CD14-positive monocyte (primary cell): ENCODE measurements at regions not wholly inside any gene's neighbourhood (a gene's known extent, or its start where the extent isn't known, plus 50 kb on each side); places are given as distances from the start of the nearest gene placed in this dataset.

Source experiments
- DNase-seq, 3 donors: peaks; one replicate each; pipeline ENCODE4 v3.0.0-alpha.2; 2011 to 2022
- H2AFZ ChIP-seq: 2 replicates; pipeline ENCODE4 v1.6.0; 2012; ENCODE audit warnings: mild to moderate bottlenecking, low read depth, low read length, inconsistent platforms; ENCODE audit not compliant: insufficient read depth, poor library complexity, severe bottlenecking
- H3K27ac ChIP-seq, 2 donors: 1 replicate in 1 of 2; 2 replicates in 1 of 2; pipeline ENCODE4 v1.5.1; 2012 to 2013; ENCODE audit warnings: low read length in 2 of 2, control low read depth in 1 of 2, inconsistent platforms in 1 of 2, low read depth in 1 of 2, mild to moderate bottlenecking in 1 of 2
- H3K27me3 ChIP-seq, 2 donors: one replicate each; pipeline versions ENCODE4 v1.6.0 to v1.6.1; 2011 to 2013; ENCODE audit warnings: low read length in 2 of 2; ENCODE audit not compliant: control insufficient read depth in 2 of 2, insufficient read depth in 2 of 2
- H3K36me3 ChIP-seq, 2 donors: replicated peaks in 1 of 2; 1 replicate in 1 of 2; 2 replicates in 1 of 2; pipeline versions ENCODE4 v1.5.1 to v1.6.1; 2012 to 2013; ENCODE audit warnings: low read length in 2 of 2, control low read depth in 1 of 2, inconsistent platforms in 1 of 2, mild to moderate bottlenecking in 1 of 2; ENCODE audit not compliant: insufficient read depth in 2 of 2, control insufficient read depth in 1 of 2
- H3K4me1 ChIP-seq, 2 donors: 1 replicate in 1 of 2; 2 replicates in 1 of 2; pipeline versions ENCODE4 v1.5.1 to v1.6.1; 2012 to 2013; ENCODE audit warnings: low read length in 2 of 2, control low read depth in 1 of 2, inconsistent platforms in 1 of 2, mild to moderate bottlenecking in 1 of 2, moderate library complexity in 1 of 2; ENCODE audit not compliant: insufficient read depth in 2 of 2, control insufficient read depth in 1 of 2
- H3K4me2 ChIP-seq: replicated peaks from 2 replicates; pipeline ENCODE3; 2012; ENCODE audit warnings: low read length, moderate library complexity, mild to moderate bottlenecking; ENCODE audit not compliant: poor library complexity, severe bottlenecking; ENCODE audit errors: extremely low read depth
- H3K4me3 ChIP-seq, 3 experiments: fragments of 200-600 bp in 1 of 3; sonication (generic) in 1 of 3; replicated peaks in 1 of 3; 1 replicate in 2 of 3; 2 replicates in 1 of 3; pipeline ENCODE4 v1.5.1; 2011 to 2013; ENCODE audit warnings: low read length in 3 of 3, mild to moderate bottlenecking in 3 of 3, control low read depth in 2 of 3, low read depth in 2 of 3, inconsistent platforms in 1 of 3, moderate library complexity in 1 of 3
- H3K79me2 ChIP-seq: 2 replicates; pipeline ENCODE4 v1.6.0; 2012; ENCODE audit warnings: mild to moderate bottlenecking, control low read depth, inconsistent platforms, low read length, moderate library complexity; ENCODE audit not compliant: insufficient read depth
- H3K9ac ChIP-seq: 2 replicates; pipeline ENCODE4 v1.6.0; 2017; ENCODE audit warnings: low read length, mild to moderate bottlenecking; ENCODE audit not compliant: insufficient read depth, poor library complexity, severe bottlenecking
- H3K9me3 ChIP-seq, 2 donors: replicated peaks in 1 of 2; 1 replicate in 1 of 2; 2 replicates in 1 of 2; pipeline versions ENCODE4 v1.5.1 to v1.6.1; 2012 to 2013; ENCODE audit warnings: low read length in 2 of 2, control low read depth in 1 of 2; ENCODE audit not compliant: control insufficient read depth in 1 of 2, insufficient read depth in 1 of 2
- H4K20me1 ChIP-seq: 2 replicates; pipeline ENCODE4 v1.6.0; 2012; ENCODE audit warnings: mild to moderate bottlenecking, low read length, control low read depth, moderate library complexity; ENCODE audit not compliant: insufficient read depth
- H3K27ac Mint-ChIP-seq, 7 donors: one replicate each; pipeline ENCODE4 v1.8.0; 2020; ENCODE audit warnings: mild to moderate bottlenecking in 7 of 7, mixed read lengths in 7 of 7, moderate library complexity in 6 of 7, inconsistent platforms in 2 of 7
- H3K27me3 Mint-ChIP-seq, 3 donors: one replicate each; pipeline ENCODE4 v1.8.0; 2021 to 2022; ENCODE audit warnings: low read depth in 3 of 3, mild to moderate bottlenecking in 3 of 3, mixed read lengths in 3 of 3, moderate library complexity in 3 of 3, inconsistent platforms in 1 of 3
- H3K36me3 Mint-ChIP-seq, 2 donors: one replicate each; pipeline ENCODE4 v1.8.0; 2020; ENCODE audit warnings: mixed read lengths in 2 of 2, inconsistent platforms in 1 of 2, mild to moderate bottlenecking in 1 of 2
- H3K4me1 Mint-ChIP-seq: one replicate; pipeline ENCODE4 v1.8.0; 2020; ENCODE audit warnings: mild to moderate bottlenecking, mixed read lengths
- H3K4me3 Mint-ChIP-seq, 2 donors: one replicate each; pipeline ENCODE4 v1.8.0; 2020; ENCODE audit warnings: mild to moderate bottlenecking in 2 of 2, mixed read lengths in 2 of 2, moderate library complexity in 1 of 2
- H3K9me3 Mint-ChIP-seq, 7 donors: one replicate each; pipeline ENCODE4 v1.8.0; 2020 to 2022; ENCODE audit warnings: mixed read lengths in 7 of 7, mild to moderate bottlenecking in 6 of 7, moderate library complexity in 6 of 7, inconsistent platforms in 2 of 7
- CTCF ChIP-seq: fragments of 200-600 bp; IDR thresholded peaks from one replicate; pipeline ENCODE4 v1.8.0; 2022; ENCODE audit warnings: antibody characterized with exemption, mild to moderate bottlenecking
- WGBS: methylation state at CpG from one replicate; pipeline ENCODE4 v1.1.5; 2013; ENCODE audit warnings: missing lambda C conversion rate; ENCODE audit not compliant: insufficient coverage; 5-methylcytosine and 5-hydroxymethylcytosine counted together
- intact Hi-C, 2 donors: fragments of 100-400 bp; cut with micrococcal nuclease; formaldehyde crosslinking; loops; one replicate each; pipeline versions ENCODE4 v1.15.0 to v1.15.1; 2023

- Histone ChIP-seq H4K20me1 (no peaks in the 10 kb centered on the region), H3K27ac (peak overlapping the region in 1 of 2 donors; percentile 73), H3K4me3 (peak overlapping the region in 1 of 3 experiments; percentile 46), H3K36me3 (no peaks in the 10 kb centered on the region), H2AFZ (no peak overlapping the region), H3K79me2 (no peaks in the 10 kb centered on the region), H3K9me3 (no peaks in the 10 kb centered on the region), H3K27me3 (no peaks in the 10 kb centered on the region), H3K4me2 (peak overlapping the region; percentile 61), H3K9ac (no peak overlapping the region), H3K4me1 (peaks cover 39 to 52% of the 10 kb centered on the region in 2 donors)
- H3K36me3 Mint-ChIP-seq: no peaks in the 10 kb centered on the region
- H3K4me3 Mint-ChIP-seq: peak overlapping the region in 1 of 2 donors; percentile 75
- intact Hi-C loops: loop anchor here in 1 of 2 donors (2.0 to 10.0 kb wide), 2 partner anchors 49 to 127 kb away; partner anchors contain the start of gene KCNJ2
- H3K9me3 Mint-ChIP-seq: peaks cover 0 to 4% (median 2%) of the 10 kb centered on the region in 7 donors
- no CpG with 5 or more reads among the region's 1 CpG for WGBS
- no peaks in the 10 kb centered on the region for H3K27me3 Mint-ChIP-seq
- peaks cover 49% of the 10 kb centered on the region for H3K4me1 Mint-ChIP-seq
- TF ChIP-seq CTCF: no peak
- H3K27ac Mint-ChIP-seq: peak overlapping the region; percentile 66 to 95 (median 87)
- DNase-seq: peak; percentile 36 to 80 (median 80)
These were observed 126.0 kb downstream of the KCNJ2 start for GRCh38 chr17:70295329-70295728.

- no CpG with 5 or more reads among the region's 1 CpG for WGBS
- H3K27me3 ChIP-seq: no peaks in the 10 kb centered on the region
- TF ChIP-seq CTCF: no peak
- peak; percentile 36 to 74 (median 51) for DNase-seq
- H3K27ac ChIP-seq: peak overlapping the region; percentile 25 to 73
- no peak overlapping the region for H2AFZ ChIP-seq
- H3K27ac Mint-ChIP-seq: peak overlapping the region; percentile 66 to 95 (median 87)
- no peak overlapping the region for H3K9ac ChIP-seq
- H3K4me1 ChIP-seq: peaks cover 35 to 48% of the 10 kb centered on the region in 2 donors
- no peaks in the 10 kb centered on the region for H3K9me3 ChIP-seq
- no peaks in the 10 kb centered on the region for H3K36me3 Mint-ChIP-seq
- no peaks in the 10 kb centered on the region for H3K27me3 Mint-ChIP-seq
- peaks cover 47% of the 10 kb centered on the region for H3K4me1 Mint-ChIP-seq
- intact Hi-C loops: loop anchor here in 1 of 2 donors (2.0 to 10.0 kb wide), 2 partner anchors 49 to 127 kb away; partner anchors contain the start of gene KCNJ2
- no peaks in the 10 kb centered on the region for H4K20me1 ChIP-seq
- H3K79me2 ChIP-seq: no peaks in the 10 kb centered on the region
- H3K4me2 ChIP-seq: peak overlapping the region; percentile 61
- peaks cover 0 to 4% (median 2%) of the 10 kb centered on the region in 7 donors for H3K9me3 Mint-ChIP-seq
- peak overlapping the region in 1 of 3 experiments; percentile 46 for H3K4me3 ChIP-seq
- H3K4me3 Mint-ChIP-seq: peak overlapping the region in 1 of 2 donors; percentile 32
- no peaks in the 10 kb centered on the region for H3K36me3 ChIP-seq
These were observed 126.4 kb downstream of the KCNJ2 start for GRCh38 chr17:70295731-70296130.
